HG03139 (cell line): ENCODE measurements at regions not wholly inside any gene's neighbourhood (a gene's known extent, or its start where the extent isn't known, plus 50 kb on each side); places are given as distances from the start of the nearest gene placed in this dataset.

Experiments used
- ATAC-seq: cut with Tn5 transposase; IDR thresholded peaks from one replicate; pipeline ENCODE4 v1.9.1; 2021; ENCODE audit not compliant: unreplicated experiment

DNA sequence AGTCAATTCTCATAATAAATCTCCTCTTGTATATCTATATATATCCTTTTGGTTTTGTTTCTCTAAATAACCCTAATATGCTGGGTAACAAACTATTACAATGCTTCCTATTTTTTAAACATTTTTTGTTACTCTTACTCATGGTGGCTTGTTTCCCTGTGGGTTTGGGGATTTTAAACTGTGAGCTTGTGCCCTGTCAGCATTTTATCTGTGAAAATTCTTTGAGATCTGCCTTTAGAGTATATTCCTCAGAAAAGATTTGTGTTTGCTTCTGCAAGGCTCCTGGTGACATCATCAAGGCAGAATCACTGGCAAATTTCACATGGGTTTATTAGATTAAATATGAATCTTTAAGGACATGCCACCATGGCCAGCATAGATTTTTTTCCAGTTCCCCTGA lies 273.6 kb downstream of the LRFN2 start:
- ATAC-seq = no peak

GRCh38 chr6:40312213-40313015 lies 274.8 kb downstream of the LRFN2 start:
- ATAC-seq = no peak

DNA sequence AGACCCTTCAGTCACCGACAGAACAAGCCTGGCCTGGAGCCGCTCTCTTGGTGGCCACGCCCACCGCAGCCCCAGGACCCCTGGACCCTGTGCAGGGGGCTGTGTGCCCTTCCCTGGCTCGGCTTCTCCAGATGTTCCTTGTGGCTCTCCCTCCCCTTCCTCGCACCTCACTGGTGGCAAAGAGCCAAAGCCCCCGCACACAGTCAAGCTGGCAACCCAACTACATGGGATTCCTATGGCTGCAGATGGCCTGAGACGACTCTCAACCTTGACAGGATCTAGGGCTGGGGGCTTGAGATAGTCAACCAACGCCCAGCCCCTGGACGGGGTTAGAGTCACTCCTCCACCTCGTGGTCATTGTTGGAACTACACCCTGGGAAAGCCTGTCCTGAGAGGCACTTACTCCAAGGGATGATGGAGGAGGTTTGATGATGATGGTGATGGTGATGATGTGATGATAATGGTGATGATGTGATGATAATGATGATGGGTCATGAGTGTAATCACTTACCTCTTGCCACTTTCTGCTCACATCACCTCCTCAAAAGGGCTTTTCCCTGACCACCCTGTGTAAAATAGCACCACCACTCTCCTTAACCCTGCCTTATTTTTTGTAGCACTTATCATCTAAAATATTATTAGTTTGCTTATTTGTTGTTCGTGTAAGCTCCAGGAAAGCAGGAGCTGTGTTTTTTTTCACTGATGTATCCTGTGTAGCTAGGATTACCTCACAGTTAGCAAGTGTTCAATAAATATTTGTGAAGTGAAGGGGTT lies 278.4 kb downstream of the LRFN2 start:
- ATAC-seq = no peak

DNA sequence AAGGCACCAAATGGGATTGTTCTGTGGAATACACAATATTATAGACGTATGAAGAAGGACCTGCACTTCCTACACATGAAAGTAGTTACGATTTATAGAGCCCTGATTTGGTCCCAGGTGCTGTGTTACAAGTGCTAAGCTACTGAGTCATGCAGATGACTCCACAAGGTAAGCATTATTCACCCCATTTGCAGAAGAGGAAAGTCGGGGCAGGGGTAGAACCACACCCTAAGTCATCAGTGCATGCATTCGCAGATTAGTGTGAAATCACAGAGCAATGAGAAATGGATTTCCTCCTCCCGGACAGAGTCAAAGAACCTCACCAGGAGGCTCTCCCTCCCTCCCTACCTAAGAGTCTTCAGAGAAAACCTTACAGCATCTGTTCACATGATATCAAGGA lies 279.5 kb downstream of the LRFN2 start:
- no peak for ATAC-seq

- no peak for ATAC-seq
These were observed 284.2 kb downstream of the LRFN2 start for GRCh38 chr6:40302856-40303454.

DNA sequence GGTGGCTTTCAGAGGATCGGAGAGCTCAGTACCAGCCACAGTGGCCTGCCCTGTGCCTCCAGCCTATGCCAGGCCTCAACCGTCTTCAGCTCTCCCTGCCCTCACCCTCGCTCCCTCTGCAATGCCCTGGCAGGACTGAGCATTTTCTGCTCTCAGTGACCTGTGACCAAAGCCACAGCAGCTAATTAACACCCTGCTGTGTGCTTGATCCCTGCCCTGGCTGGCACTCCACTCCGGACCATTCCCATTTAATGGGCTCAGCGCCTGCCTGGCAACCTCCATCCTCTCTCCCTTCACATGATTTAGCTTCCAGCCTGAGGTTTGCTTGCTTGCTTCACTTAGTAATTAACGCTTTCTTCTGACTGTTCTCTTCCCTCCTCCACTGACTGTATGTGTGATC lies 287.5 kb downstream of the LRFN2 start:
- no peak for ATAC-seq

GRCh38 chr6:40298207-40298606 lies 289.0 kb downstream of the LRFN2 start:
- ATAC-seq = no peak

DNA sequence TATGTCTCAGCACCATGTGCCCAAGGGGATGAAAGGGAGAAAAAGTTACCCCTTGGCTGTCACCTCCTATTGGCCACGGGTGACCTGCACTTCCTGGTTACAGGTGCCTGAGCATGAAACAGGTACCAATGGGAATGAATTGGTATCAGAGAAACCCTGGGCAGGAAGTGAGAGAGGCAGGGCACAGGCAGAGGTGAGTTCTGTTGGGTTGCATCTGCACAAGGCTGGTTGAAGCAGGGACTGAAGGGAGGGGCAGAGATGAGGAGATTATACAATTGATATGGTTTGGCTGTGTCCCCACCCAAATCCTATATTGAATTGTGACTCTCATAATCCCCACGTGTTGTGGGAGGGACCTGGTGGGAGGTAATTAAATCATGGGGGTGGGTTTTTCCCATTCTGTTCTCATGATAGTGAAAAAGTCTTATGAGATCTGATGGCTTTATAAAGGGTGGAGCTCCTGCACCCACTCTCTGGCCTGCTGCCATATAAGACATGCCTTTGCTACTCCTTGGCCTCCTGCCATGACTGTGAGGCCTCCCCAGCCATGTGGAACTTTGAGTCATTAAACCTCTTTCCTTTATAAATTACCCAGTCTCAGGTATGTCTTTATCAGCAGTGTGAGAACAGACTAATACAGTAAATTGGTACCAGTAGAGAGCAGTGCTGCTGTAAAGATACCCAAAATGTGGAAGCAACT lies 291.8 kb downstream of the LRFN2 start:
- ATAC-seq = no peak

- no peak for ATAC-seq
These were observed 293.5 kb downstream of the LRFN2 start for GRCh38 chr6:40293460-40294185.

GRCh38 chr6:40293060-40293459 lies 294.1 kb downstream of the LRFN2 start:
- ATAC-seq = no peak

GRCh38 chr6:40290816-40291215 lies 296.3 kb downstream of the LRFN2 start:
- no peak for ATAC-seq

GRCh38 chr6:40288919-40289318 lies 298.2 kb downstream of the LRFN2 start:
- ATAC-seq = no peak

DNA sequence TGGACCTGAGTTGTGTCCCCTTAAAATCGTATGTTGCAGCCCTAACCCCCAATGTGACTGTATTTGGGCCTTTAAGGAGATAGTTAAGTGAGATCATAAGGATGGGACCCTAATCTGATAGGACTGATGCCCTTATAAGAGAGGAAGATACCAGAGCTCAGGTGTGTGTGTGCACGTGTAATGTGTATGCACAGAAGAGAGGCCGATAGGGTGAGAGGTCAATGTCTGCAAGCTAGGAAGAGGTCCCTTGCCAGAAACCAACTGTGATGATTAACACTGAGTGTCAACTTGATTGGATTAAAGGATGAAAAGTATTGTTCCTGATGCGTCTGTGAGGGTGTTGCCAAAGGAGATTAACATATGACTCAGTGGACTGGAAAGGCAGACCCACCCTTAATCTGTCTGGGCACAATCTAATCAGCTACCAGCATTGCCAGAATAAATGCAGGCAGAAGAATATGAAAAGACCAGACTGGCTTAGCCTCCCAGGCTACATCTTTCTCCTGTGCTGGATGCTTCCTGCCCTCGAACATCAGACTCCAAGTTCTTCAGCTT lies 299.8 kb downstream of the LRFN2 start:
- ATAC-seq = no peak

GRCh38 chr6:40286721-40287120 lies 300.4 kb downstream of the LRFN2 start:
- no peak for ATAC-seq

DNA sequence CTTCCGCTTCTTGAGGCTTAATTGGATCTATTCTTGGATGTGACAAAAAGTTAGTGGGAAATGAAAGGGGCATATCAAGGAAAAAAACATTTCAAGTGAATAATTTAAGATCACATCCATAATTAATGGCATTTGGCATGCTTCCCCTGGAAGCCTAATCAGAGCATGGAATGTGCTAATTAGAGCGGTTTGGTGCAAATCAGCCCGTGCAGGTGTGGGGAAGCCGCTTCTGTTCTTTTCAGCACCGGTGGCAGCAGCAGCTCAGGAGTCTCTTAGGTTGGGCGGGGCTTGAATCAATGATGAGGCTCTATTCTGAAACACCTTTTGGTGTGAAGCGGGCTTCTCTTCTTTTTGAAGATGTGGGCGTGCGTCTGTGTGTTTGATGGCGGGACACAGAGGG lies 301.2 kb downstream of the LRFN2 start:
- no peak for ATAC-seq

- ATAC-seq = no peak
These were observed 301.6 kb downstream of the LRFN2 start for GRCh38 chr6:40285535-40285934.

DNA sequence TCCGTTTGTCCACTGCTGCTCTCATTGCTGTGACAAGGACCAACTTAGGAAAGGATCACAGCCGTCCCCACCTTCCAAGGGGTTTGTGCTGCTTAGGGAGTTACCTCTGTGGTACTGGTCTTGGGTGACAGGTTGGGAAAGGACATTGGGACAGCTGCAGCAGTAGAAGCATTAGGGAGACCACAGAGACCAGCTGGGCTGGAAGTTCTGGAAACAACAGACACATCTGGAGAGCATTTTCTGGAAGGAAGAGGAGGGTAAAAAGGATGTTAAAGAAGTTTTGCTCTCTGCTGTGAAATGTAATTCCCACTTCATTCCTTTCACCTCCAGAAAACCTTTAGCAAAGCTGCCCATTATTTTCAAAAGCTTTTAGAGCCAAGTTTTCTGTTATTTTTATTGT lies 304.2 kb downstream of the LRFN2 start:
- no peak for ATAC-seq

GRCh38 chr6:40281402-40281801 lies 305.8 kb downstream of the LRFN2 start:
- ATAC-seq = no peak

DNA sequence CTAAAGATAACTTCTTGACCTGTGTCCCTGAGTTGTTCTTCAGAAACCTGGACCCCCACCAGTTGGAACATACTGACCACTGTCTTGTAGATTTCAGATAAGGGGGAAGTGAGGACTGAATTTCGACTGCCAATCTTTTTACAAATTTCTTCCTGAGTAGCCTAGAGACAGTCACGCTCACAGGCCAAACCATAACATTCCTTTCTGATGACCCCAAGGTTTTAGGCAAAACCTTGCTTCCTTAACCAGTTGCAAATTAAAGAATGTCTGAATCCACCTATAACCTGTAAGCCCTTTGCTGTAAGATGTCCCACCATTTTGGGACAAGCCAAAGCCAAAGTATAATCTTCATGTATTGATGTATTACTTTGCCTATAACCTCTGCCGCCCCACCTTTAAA lies 306.9 kb downstream of the LRFN2 start:
- ATAC-seq = no peak

DNA sequence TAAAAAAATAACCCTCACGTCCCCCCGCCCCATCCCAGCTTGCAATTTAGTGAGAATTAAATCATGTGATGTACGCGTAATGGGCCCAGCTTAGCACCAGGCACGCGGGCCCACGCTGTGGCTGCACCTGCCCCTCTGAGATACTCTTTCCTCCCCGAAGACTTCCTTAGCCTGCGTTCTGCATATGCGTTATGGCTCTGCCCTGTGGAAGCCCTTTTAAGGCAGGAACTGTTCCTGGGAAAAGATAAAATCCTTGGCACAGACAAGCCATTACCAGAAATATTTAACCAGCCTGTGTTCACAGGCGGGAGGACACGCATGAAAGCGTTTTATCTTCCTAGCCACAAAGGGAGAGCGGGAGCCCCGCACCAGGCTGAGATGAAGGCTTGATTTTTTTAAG lies 311.0 kb downstream of the LRFN2 start:
- ATAC-seq = no peak
